ENCODE measurements at regions not wholly inside any gene's neighbourhood (a gene's known extent, or its start where the extent isn't known, plus 50 kb on each side); places are given as distances from the start of the nearest gene placed in this dataset.

DNA sequence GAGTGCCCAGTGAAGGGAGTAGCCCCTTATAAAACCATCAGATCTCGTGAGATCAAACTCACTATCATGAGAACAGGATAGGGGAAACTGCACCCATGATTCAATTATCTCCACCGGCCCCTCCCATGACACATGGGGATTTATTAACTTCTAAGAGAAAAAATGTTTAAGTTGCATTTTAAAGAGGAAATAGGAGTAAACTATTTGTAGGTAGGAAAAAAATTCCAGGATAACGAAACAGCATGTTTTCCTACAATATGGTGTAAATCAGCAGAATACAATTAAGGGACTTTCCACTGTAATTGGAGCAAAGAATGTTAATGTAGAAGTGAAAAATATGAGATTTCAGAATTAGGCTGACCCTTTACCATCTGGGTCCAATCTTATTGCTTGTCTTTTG is 63.9 kb downstream of the FBXO5 start:
- intact Hi-C loops (cut with micrococcal nuclease; ENCODE audit: unreplicated experiment) = no loop called here
- Histone ChIP-seq H3K4me1 (ENCODE audit: insufficient read depth, low read length, poor library complexity, severe bottlenecking) (no peaks in the 10 kb centered on the region), H3K4me3 (ENCODE audit: low read depth, low read length, poor library complexity, severe bottlenecking) (no peak overlapping the region), H3K9me3 (ENCODE audit: low read depth, low read length, poor library complexity, severe bottlenecking) (no peaks in the 10 kb centered on the region), H3K27me3 (replicated peaks; ENCODE audit: insufficient read depth, low read depth, low read length, poor library complexity) (no peaks in the 10 kb centered on the region), H3K27ac (ENCODE audit: low read depth, low read length, poor library complexity, severe bottlenecking) (no peak overlapping the region), H3K36me3 (ENCODE audit: insufficient read depth, low read length, poor library complexity, severe bottlenecking) (no peaks in the 10 kb centered on the region)
- POLR2A ChIA-PET (ENCODE audit: low non-redundant PET) = no interaction called here
- no TSS peak for BruUV-seq (replicated peaks)
- CTCF ChIA-PET = no interaction called here
- no peak for TF ChIP-seq EZH2 (IDR thresholded peaks at IDR 0.05; ENCODE audit: borderline replicate concordance, low read depth, low read length, poor library complexity, severe bottlenecking)
- TF ChIP-seq, protein P1, sequence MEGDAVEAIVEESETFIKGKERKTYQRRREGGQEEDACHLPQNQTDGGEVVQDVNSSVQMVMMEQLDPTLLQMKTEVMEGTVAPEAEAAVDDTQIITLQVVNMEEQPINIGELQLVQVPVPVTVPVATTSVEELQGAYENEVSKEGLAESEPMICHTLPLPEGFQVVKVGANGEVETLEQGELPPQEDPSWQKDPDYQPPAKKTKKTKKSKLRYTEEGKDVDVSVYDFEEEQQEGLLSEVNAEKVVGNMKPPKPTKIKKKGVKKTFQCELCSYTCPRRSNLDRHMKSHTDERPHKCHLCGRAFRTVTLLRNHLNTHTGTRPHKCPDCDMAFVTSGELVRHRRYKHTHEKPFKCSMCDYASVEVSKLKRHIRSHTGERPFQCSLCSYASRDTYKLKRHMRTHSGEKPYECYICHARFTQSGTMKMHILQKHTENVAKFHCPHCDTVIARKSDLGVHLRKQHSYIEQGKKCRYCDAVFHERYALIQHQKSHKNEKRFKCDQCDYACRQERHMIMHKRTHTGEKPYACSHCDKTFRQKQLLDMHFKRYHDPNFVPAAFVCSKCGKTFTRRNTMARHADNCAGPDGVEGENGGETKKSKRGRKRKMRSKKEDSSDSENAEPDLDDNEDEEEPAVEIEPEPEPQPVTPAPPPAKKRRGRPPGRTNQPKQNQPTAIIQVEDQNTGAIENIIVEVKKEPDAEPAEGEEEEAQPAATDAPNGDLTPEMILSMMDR (conservative IDR thresholded peaks at IDR 0.05; ENCODE audit: low read depth, low read length) = no peak
- no peak for DNase-seq (ENCODE audit: low spot score)

- TF ChIP-seq, protein P1 (conservative IDR thresholded peaks at IDR 0.05; ENCODE audit: low read depth, low read length) = no peak
- TF ChIP-seq EZH2 (IDR thresholded peaks at IDR 0.05; ENCODE audit: borderline replicate concordance, low read depth, low read length, poor library complexity, severe bottlenecking) = no peak
- H3K27ac ChIP-seq (ENCODE audit: low read depth, low read length, poor library complexity, severe bottlenecking) = no peak overlapping the region
- no peaks in the 10 kb centered on the region for H3K36me3 ChIP-seq (ENCODE audit: insufficient read depth, low read length, poor library complexity, severe bottlenecking)
- no peaks in the 10 kb centered on the region for H3K4me1 ChIP-seq (ENCODE audit: insufficient read depth, low read length, poor library complexity, severe bottlenecking)
- BruUV-seq (replicated peaks) = no TSS peak
- POLR2A ChIA-PET (ENCODE audit: low non-redundant PET) = no interaction called here
- H3K27me3 ChIP-seq (replicated peaks; ENCODE audit: insufficient read depth, low read depth, low read length, poor library complexity) = no peaks in the 10 kb centered on the region
- intact Hi-C loops (cut with micrococcal nuclease; ENCODE audit: unreplicated experiment) = no loop called here
- CTCF ChIA-PET = no interaction called here
- no peak for DNase-seq (ENCODE audit: low spot score)
- no peak overlapping the region for H3K4me3 ChIP-seq (ENCODE audit: low read depth, low read length, poor library complexity, severe bottlenecking)
- no peaks in the 10 kb centered on the region for H3K9me3 ChIP-seq (ENCODE audit: low read depth, low read length, poor library complexity, severe bottlenecking)
These were observed 62.8 kb downstream of the FBXO5 start for GRCh38 chr6:152920016-152920415.
